ENCODE measurements at regions not wholly inside any gene's neighbourhood (a gene's known extent, or its start where the extent isn't known, plus 50 kb on each side); places are given as distances from the start of the nearest gene placed in this dataset.

- TF ChIP-seq ATF7 (IDR thresholded peaks at IDR 0.05) (no peak), ATF7 (CRISPR knock-in tag; IDR thresholded peaks at IDR 0.05) (no peak), NR2F1 (CRISPR knock-in tag; IDR thresholded peaks at IDR 0.05) (peak in 1 of 2 experiments; percentile 12; a peak in 1 of 4 replicates), TOPORS (CRISPR knock-in tag; IDR thresholded peaks at IDR 0.05) (no peak), ZBTB7A (CRISPR knock-in tag; IDR thresholded peaks at IDR 0.05) (no peak), ZNF432 (CRISPR knock-in tag; IDR thresholded peaks at IDR 0.05; ENCODE audit: borderline replicate concordance) (no peak), ZNF841 (CRISPR knock-in tag; IDR thresholded peaks at IDR 0.05; ENCODE audit: borderline replicate concordance) (no peak), CTCF (CRISPR knock-in tag; IDR thresholded peaks at IDR 0.05) (no peak), ZBTB14 (CRISPR knock-in tag; IDR thresholded peaks at IDR 0.05) (no peak), SMYD3 (CRISPR knock-in tag; IDR thresholded peaks at IDR 0.05) (no peak), ZNF468 (CRISPR knock-in tag; IDR thresholded peaks at IDR 0.05) (no peak), ZNF784 (CRISPR knock-in tag; IDR thresholded peaks at IDR 0.05; ENCODE audit: borderline replicate concordance) (no peak), ZNF225 (CRISPR knock-in tag; IDR thresholded peaks at IDR 0.05) (no peak; the same call in 1 of the 2 replicates), NCOA5 (CRISPR knock-in tag; IDR thresholded peaks at IDR 0.05) (no peak), ZNF605 (CRISPR knock-in tag; IDR thresholded peaks at IDR 0.05) (no peak)
- TF ChIP-seq, protein P1, sequence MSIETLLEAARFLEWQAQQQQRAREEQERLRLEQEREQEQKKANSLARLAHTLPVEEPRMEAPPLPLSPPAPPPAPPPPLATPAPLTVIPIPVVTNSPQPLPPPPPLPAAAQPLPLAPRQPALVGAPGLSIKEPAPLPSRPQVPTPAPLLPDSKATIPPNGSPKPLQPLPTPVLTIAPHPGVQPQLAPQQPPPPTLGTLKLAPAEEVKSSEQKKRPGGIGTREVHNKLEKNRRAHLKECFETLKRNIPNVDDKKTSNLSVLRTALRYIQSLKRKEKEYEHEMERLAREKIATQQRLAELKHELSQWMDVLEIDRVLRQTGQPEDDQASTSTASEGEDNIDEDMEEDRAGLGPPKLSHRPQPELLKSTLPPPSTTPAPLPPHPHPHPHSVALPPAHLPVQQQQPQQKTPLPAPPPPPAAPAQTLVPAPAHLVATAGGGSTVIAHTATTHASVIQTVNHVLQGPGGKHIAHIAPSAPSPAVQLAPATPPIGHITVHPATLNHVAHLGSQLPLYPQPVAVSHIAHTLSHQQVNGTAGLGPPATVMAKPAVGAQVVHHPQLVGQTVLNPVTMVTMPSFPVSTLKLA (IDR thresholded peaks at IDR 0.05): no peak
- TF ChIP-seq, protein P2, sequence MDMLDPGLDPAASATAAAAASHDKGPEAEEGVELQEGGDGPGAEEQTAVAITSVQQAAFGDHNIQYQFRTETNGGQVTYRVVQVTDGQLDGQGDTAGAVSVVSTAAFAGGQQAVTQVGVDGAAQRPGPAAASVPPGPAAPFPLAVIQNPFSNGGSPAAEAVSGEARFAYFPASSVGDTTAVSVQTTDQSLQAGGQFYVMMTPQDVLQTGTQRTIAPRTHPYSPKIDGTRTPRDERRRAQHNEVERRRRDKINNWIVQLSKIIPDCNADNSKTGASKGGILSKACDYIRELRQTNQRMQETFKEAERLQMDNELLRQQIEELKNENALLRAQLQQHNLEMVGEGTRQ (IDR thresholded peaks at IDR 0.05; ENCODE audit: low read depth, low read length): no peak
- TF ChIP-seq, protein P2 (CRISPR knock-in tag; IDR thresholded peaks at IDR 0.05; ENCODE audit: borderline replicate concordance): no peak
Measured at GRCh38 chr17:77322514-77323412, 182.0 kb downstream of the SEC14L1 start (continued).

Measured in HepG2 (cell line).